PC-3 (cell line): ENCODE measurements at regions not wholly inside any gene's neighbourhood (a gene's known extent, or its start where the extent isn't known, plus 50 kb on each side); places are given as distances from the start of the nearest gene placed in this dataset.

Source experiments
- CTCF ChIP-seq: fragments of 300-600 bp; sonication (generic); conservative IDR thresholded peaks from 2 replicates; pipeline ENCODE4 v1.5.1; 2017; ENCODE audit warnings: antibody characterized with exemption, low read depth, mild to moderate bottlenecking, low read length
- EZH2phosphoT487 ChIP-seq: fragments of 300-600 bp; sonication (generic); IDR thresholded peaks from 2 replicates; pipeline ENCODE4 v1.6.1; 2018; ENCODE audit warnings: mild to moderate bottlenecking, antibody characterized with exemption, low read length, borderline replicate concordance

GRCh38 chrX:56000729-56001128 lies 231.4 kb upstream of the KLF8 start:
- TF ChIP-seq CTCF (no peak), EZH2phosphoT487 (no peak)
